HFF-Myc (cell line): ENCODE measurements at regions not wholly inside any gene's neighbourhood (a gene's known extent, or its start where the extent isn't known, plus 50 kb on each side); places are given as distances from the start of the nearest gene placed in this dataset.

Experiments
- DNase-seq: peaks from one replicate; pipeline ENCODE4 v3.0.0-alpha.2; 2011; ENCODE audit warnings: low read depth; ENCODE audit errors: extremely low read depth
- H3K4me3 ChIP-seq: replicated peaks from 2 replicates; pipeline ENCODE4 v1.5.1; 2011; ENCODE audit warnings: low read depth, mild to moderate bottlenecking, control low read depth, low read length
- CTCF ChIP-seq: IDR thresholded peaks from 2 replicates; pipeline ENCODE4 v1.5.1; 2012; ENCODE audit warnings: mild to moderate bottlenecking, low read depth, low read length, control low read depth; ENCODE audit errors: missing control alignments

GRCh38 chr2:236454076-236454475 is 115.5 kb upstream of the ACKR3 start:
- no peak for TF ChIP-seq CTCF
- no peak overlapping the region for H3K4me3 ChIP-seq
- DNase-seq = no peak

GRCh38 chr2:236459393-236459792 is 110.2 kb upstream of the ACKR3 start:
- DNase-seq = no peak
- no peak overlapping the region for H3K4me3 ChIP-seq
- no peak for TF ChIP-seq CTCF

- H3K4me3 ChIP-seq = no peak overlapping the region
- no peak for TF ChIP-seq CTCF
- DNase-seq = no peak
Measured at GRCh38 chr2:236464140-236464539, 105.5 kb upstream of the ACKR3 start.

GRCh38 chr2:236472720-236473495 is 96.7 kb upstream of the ACKR3 start:
- TF ChIP-seq CTCF = no peak
- no peak overlapping the region for H3K4me3 ChIP-seq
- no peak for DNase-seq

GRCh38 chr2:236473691-236474090 is 95.9 kb upstream of the ACKR3 start:
- no peak for DNase-seq
- no peak overlapping the region for H3K4me3 ChIP-seq
- no peak for TF ChIP-seq CTCF

- TF ChIP-seq CTCF = no peak
- DNase-seq = no peak
- no peak overlapping the region for H3K4me3 ChIP-seq
Measured at GRCh38 chr2:236479814-236480213, 89.8 kb upstream of the ACKR3 start.

- no peak overlapping the region for H3K4me3 ChIP-seq
- DNase-seq = no peak
- TF ChIP-seq CTCF = no peak
Measured at GRCh38 chr2:236483102-236483501, 86.5 kb upstream of the ACKR3 start.
